Lower leg skin (tissue), 3 donors: ENCODE measurements at regions not wholly inside any gene's neighbourhood (a gene's known extent, or its start where the extent isn't known, plus 50 kb on each side); places are given as distances from the start of the nearest gene placed in this dataset.
"Not testable (repeated sequence)": the region's sequence is repeated elsewhere in the genome, so short reads cannot be mapped to it uniquely, and the experiment has no call there.

ENCODE experiments used
- CTCF ChIP-seq, 3 donors: fragments of 450-650 bp; IDR thresholded peaks; one replicate each; pipeline ENCODE4 v1.5.1; 2016; ENCODE audit warnings: antibody characterized with exemption in 3 of 3, mild to moderate bottlenecking in 3 of 3, moderate library complexity in 2 of 3
- POLR2A ChIP-seq, 2 donors: fragments of 450-650 bp; IDR thresholded peaks; one replicate each; pipeline ENCODE4 v1.6.1; 2016 to 2017; ENCODE audit warnings: antibody characterized with exemption in 2 of 2, mild to moderate bottlenecking in 1 of 2, moderate library complexity in 1 of 2

GRCh38 chr2:106249157-106249828 lies 55.2 kb upstream of the UXS1 start:
- TF ChIP-seq CTCF, POLR2A (IDR thresholded peaks at IDR 0.05): not testable (repeated sequence)
